HG03139 (cell line): ENCODE measurements at regions not wholly inside any gene's neighbourhood (a gene's known extent, or its start where the extent isn't known, plus 50 kb on each side); places are given as distances from the start of the nearest gene placed in this dataset.

Source experiments
- ATAC-seq: cut with Tn5 transposase; IDR thresholded peaks from one replicate; pipeline ENCODE4 v1.9.1; 2021; ENCODE audit not compliant: unreplicated experiment

GRCh38 chr3:181764544-181764943 is 52.8 kb downstream of the SOX2 start:
- no peak for ATAC-seq

DNA sequence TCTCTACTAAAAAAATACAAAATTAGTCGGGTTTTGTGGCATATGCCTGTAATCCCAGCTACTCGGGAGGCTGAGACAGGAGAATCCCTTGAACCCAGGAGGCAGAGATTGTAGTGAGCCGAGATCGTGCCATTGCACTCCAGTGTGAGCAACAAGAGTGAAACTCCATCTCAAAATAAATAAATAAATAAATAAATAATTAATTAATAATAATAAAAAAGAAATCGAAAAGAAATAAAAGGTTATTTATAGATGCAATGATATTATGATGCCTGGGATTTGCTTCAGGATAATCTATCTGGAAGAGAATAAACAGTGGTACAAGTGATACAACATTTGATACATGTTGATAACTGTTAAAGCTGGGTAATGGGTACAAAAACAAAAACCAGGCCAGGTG is 58.6 kb downstream of the SOX2 start:
- no peak for ATAC-seq

GRCh38 chr3:181771120-181771519 is 59.4 kb downstream of the SOX2 start:
- ATAC-seq, result no peak

DNA sequence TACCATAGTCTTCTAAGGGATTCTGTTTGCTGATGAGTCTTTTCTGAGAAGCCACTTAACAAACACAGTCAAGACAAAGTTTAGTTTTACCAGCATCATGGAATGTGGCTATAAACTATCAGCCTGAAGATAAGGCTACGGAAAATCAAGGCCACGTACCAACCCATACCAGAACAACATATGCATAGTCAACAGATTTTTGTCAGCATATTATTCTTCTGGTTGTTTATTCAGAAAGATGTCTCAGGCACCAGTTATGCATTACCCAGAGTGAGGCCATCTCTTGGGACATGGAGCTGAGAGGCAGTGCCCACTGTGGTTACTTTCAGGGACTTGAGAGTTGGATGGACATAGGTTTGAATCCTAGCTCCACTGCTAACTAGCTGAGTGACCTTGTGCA is 60.4 kb downstream of the SOX2 start:
- no peak for ATAC-seq

DNA sequence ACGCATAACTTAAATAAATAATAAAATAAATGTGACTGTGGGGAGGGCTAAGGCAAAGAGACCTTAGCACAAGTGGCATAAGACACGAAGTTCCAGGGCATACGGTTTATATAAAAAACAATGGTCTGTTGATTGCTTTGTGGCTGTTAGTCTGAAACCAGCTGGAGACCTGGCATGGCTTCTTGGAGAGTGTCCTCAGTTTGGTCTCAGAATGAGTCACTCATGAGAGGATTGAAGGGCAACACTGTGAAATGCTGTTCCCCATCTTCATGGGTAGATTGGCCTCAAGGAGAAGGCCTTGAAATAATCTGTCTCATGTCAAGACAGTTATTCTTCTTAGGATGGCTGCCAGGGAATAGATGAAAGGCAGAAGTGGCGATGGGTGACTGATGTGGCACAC is 62.2 kb downstream of the SOX2 start:
- ATAC-seq, result no peak

DNA sequence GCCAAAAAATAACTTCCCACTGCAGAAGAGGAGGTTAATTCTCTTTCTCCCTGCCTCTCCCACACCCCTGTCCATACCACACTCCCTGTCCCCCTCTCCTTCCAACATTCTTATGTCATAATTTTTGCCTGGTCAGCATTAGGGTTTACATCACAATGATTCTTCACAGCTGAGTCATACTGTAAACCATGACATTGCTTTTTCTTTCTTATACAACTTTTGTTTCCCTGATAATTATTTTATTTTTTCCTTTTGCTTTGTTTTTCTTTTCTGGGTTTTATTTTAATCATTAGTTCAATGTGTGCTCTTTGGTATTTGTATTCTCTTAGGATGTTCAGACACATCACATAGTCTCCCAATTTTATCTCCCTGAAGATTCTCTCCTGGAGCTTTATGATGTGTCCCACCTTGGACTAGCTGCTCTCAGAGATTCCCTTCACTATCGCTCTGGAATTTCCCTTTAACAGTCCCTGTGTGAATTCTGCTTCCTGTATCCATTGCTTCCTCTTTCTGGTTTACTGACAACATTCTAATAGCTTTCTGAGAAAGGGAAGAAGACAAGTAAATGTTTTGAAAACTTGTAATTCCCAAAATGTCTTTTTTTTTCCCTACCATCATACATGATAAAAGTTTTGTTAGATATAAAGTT is 70.7 kb downstream of the SOX2 start:
- ATAC-seq, result no peak

GRCh38 chr3:181790561-181790960 is 78.8 kb downstream of the SOX2 start:
- ATAC-seq, result no peak

DNA sequence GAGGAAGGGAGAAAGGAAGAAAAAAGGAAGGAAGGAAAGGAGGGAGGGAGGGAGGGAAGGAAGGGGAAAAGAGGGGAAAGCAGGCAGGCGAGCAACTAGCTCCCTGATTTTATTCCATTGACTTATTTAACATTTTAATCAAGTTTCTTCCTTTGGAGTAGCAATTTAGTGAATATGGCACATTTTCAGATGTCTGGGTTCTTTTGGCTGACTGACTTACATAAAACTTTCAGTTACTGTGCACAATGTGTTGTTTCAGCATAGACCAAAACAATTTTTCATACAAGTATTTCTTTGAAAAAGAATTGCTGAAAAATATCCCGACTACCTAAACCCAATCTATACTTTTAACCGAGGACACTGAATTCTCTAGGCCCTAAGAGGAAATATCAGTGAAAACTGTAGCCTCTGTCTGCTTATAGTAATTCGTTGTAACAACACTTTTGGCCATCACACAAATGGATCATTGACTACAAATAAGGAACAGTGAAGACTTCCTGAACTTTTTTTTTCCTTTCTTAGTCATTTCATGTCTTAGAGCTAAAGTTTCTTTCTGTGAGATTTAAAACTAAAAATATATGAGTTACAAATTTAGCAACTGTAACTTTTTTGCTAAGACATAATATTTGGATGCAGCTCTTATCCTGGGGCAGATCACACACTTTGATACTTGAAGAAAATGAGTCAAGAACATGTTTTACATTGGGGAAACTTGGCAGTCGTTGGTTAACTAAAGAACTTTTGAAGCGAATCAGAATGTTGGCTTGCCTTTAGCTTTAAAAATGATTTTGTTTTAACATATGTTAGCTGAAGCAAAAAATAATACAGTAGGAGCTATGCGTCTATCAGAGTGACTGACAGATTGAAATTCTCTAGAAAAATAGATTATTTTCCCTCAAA is 79.6 kb downstream of the SOX2 start:
- ATAC-seq, result no peak

GRCh38 chr3:181793006-181793405 is 81.3 kb downstream of the SOX2 start:
- ATAC-seq, result no peak

DNA sequence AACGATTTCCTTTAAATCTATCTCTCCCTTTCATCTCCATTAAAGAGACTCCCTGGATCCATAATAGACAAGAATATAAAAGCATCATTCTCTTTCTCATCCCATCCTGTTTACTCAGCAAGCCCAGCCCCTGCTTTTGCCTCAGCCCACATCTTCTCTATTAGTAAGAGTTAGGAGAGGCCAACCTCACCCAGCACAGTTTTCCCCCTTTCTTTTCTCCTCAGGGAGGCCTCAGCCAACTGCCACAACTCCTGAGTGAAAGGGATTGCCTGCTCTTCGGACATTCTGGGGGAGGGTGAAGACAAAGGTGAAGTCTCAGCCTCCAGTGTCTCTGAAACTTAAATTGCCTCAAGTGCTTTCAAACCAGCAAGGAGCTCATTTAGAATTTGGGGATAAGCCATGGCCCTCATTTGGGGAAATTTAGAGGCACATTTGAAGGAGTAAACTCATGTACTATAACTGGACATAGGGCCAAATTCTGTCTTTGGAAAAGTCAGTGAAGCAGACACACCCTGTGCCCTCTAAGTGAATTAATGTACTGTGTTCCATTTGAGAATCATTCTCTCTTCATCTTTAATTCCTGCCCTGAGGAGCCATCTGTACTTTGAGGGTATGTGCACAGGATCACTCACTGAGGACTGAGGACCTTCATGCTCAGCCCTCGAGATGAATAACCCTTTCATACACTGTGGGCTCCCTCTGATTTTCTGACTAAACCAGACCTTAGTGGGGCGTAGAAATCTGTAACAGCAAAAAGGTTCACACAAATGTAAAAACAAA is 82.5 kb downstream of the SOX2 start:
- ATAC-seq, result no peak

GRCh38 chr3:181796641-181797040 is 84.9 kb downstream of the SOX2 start:
- no peak for ATAC-seq

DNA sequence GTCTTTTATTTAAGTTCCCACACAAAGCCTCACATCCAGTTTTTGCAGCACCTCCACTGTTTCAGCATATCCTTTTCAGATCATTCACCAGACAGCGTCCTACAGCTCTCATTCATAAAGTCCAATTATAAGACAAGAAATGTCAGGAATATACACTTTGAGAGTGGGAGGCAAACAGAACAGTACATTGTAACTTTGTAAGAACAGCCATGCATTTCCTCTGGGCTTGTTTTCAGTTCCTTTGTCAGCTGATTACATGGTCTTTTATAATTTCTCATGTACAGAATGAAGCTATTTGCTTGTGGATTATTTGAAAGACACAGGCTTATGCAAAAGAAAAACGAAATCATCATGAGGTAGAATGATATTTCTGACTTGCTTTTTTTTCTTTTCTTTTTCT is 85.7 kb downstream of the SOX2 start:
- no peak for ATAC-seq

GRCh38 chr3:181805703-181806102 is 94.0 kb downstream of the SOX2 start:
- no peak for ATAC-seq

DNA sequence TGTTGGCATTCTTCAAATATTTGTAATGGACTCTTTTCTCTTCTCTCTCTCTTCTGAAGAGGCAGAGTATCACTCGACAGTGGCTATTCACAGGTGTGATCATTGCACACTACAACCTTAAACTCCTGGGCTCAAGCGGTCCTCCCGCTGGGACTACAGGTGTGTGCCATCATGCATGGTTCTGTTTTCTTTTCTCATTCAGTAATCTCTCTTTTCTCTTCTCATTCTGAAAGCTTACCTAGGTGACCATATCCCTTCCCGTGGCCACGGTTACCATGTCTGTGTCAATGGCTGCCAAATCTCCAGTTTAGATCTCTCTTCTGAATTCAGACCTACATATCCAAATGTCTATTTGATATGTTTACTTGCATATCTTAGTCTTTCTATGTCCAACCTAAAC is 96.3 kb downstream of the SOX2 start:
- ATAC-seq, result no peak

DNA sequence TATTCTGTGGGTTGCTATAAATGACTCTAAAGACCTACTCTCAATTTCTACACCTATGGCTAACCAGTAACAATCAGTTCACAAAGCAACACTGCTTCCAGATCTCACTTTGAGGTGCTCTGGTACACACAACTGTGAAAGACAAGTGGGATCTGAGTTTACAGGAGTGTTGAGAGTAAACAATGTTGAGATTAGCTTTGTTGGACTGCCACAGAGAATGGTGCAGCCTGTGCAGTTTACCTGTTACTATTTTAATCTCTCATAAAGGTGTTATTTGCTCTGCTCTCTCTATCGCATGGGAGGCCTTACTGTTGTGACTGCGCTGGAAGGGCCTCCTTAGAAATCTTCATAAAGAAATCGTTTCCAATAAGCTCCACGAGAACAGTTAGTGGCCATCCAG is 112.0 kb downstream of the SOX2 start:
- no peak for ATAC-seq

GRCh38 chr3:181824961-181825360 is 113.2 kb downstream of the SOX2 start:
- ATAC-seq, result no peak

DNA sequence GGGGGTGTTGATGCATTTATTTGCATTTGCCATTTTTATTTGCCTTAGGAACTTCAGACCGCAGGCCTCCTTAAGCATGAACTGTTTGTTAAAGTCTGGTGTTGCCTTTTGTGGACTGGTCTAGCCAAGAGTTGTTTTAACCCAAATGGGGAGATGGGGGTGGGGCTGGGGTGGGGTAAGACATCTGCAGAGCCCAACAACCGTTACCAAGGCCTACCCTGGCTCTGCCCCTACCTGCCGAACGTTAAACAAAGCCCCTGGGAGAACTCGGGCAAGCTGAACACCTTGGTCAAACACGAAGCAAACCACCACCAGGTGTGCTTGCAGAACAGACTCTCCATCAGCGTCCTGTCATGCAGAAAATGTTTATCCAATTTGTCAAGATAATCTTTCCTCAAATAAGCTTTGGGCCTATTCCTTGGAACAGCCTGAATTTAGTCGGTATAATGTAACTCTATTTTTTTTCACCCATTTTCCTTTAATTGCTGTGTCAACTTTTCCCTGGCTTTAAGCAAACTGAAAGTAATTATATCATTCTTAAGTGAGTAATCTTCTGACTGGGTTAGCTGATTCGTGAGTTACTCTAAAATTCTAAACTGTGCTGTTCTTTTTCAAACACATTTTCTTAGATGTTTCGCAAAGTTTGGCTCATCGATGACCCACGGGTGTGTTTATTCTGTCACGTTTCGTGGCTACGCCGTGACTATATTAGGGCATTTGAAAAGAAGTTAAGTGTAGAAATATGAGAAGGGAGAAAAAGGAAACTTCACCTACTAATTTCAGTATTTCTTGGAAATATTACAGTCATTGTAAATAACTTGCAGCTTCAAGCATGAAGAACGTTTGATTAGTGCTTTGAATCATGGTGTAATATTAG is 127.6 kb downstream of the SOX2 start:
- no peak for ATAC-seq

- no peak for ATAC-seq
Observed at GRCh38 chr3:181839916-181840297, 128.2 kb downstream of the SOX2 start.

- no peak for ATAC-seq
Observed at GRCh38 chr3:181844211-181844610, 132.5 kb downstream of the SOX2 start.

DNA sequence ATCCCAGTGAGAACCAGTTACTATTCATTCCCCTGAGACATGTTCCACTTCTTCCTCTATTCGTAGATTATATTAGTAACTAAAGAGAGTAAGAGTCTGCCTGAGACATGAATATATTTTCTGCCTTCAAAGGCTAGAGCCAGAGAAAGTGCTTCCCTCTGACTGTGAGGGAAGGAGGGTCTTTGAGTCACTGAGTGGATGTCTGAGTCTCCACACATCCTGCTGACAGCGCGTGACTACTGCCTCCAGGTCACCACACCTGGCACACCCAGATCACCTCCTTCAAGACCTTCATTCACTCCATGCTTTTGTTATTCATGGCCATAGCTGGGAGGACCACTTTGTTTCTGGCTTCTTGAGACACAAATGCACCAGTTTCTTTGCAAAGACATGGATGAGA is 135.6 kb downstream of the SOX2 start:
- no peak for ATAC-seq

GRCh38 chr3:181851063-181851462 is 139.3 kb downstream of the SOX2 start:
- no peak for ATAC-seq
